ENCODE measurements at regions not wholly inside any gene's neighbourhood (a gene's known extent, or its start where the extent isn't known, plus 50 kb on each side); places are given as distances from the start of the nearest gene placed in this dataset.

- TF ChIP-seq POLR2AphosphoS5 (IDR thresholded peaks at IDR 0.05; ENCODE audit: low read depth, low read length): no peak
- TF ChIP-seq REST (IDR thresholded peaks at IDR 0.05; ENCODE audit: insufficient read depth in 1 of 2, low read depth in 2 of 2, low read length in 2 of 2): no peak
These were observed 100.5 kb upstream of the SLITRK5 start for GRCh38 chr13:87570669-87571068.
